Suprapubic skin (tissue), 4 donors: ENCODE measurements at regions not wholly inside any gene's neighbourhood (a gene's known extent, or its start where the extent isn't known, plus 50 kb on each side); places are given as distances from the start of the nearest gene placed in this dataset.

Source experiments
- DNase-seq, 2 donors: peaks; one replicate each; pipeline ENCODE4 v3.0.0-alpha.2; 2019; ENCODE audit warnings: low spot score in 2 of 2
- H3K27ac ChIP-seq: fragments of 200-600 bp; sonication (generic); one replicate; pipeline ENCODE4 v1.5.1; 2019
- H3K27me3 ChIP-seq: fragments of 200-600 bp; sonication (generic); one replicate; pipeline ENCODE4 v1.5.1; 2019
- H3K36me3 ChIP-seq: fragments of 200-600 bp; sonication (generic); one replicate; pipeline ENCODE4 v1.5.1; 2019
- H3K4me1 ChIP-seq: fragments of 200-600 bp; sonication (generic); one replicate; pipeline ENCODE4 v1.5.1; 2019
- H3K4me3 ChIP-seq: fragments of 200-600 bp; sonication (generic); one replicate; pipeline ENCODE4 v1.5.1; 2019; ENCODE audit warnings: mild to moderate bottlenecking
- H3K9me3 ChIP-seq: fragments of 200-600 bp; sonication (generic); one replicate; pipeline ENCODE4 v1.5.1; 2019
- CTCF ChIP-seq, 2 donors: fragments of 200-600 bp in 1 of 2; fragments of 450-650 bp in 1 of 2; sonication (generic) in 1 of 2; IDR thresholded peaks; one replicate each; pipeline ENCODE4 v1.5.1; 2016 to 2019; ENCODE audit warnings: antibody characterized with exemption in 2 of 2, mild to moderate bottlenecking in 1 of 2, moderate library complexity in 1 of 2
- EP300 ChIP-seq: sonication (generic); formaldehyde crosslinking; IDR thresholded peaks from one replicate; pipeline ENCODE4 v1.6.1; 2017; ENCODE audit warnings: antibody characterized with exemption
- POLR2A ChIP-seq, 2 donors: fragments of 450-650 bp; IDR thresholded peaks; one replicate each; pipeline ENCODE4 v1.6.1; 2017; ENCODE audit warnings: antibody characterized with exemption in 2 of 2, mild to moderate bottlenecking in 2 of 2, moderate library complexity in 2 of 2
- POLR2AphosphoS5 ChIP-seq, 3 donors: sonication (generic); formaldehyde crosslinking; IDR thresholded peaks; one replicate each; pipeline ENCODE4 v1.6.1; 2017; ENCODE audit warnings: antibody characterized with exemption in 3 of 3
- WGBS: methylation state at CpG from one replicate; pipeline ENCODE4 v1.1.5; 2018; 5-methylcytosine and 5-hydroxymethylcytosine counted together

DNA sequence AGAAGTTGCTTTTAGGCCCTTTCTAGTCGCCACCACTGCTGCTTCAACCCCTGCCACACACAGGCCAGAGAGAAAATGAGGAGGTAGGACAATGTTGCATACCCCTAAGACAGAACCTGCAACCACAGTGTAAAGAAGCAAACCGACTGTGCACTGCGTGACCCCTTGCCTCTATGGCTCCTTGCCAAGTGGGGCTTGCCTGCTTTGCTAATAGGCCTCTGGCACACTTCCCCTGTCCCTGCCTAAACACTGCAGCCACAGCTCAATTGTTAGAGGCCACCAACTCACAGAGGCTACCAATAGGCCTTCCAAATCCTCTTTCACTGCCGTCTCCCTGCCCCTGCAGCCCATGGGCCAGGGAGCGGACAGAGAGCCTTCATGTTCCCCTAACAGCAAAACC is 280.1 kb downstream of the CDH10 start:
- Histone ChIP-seq H3K4me1 (no peaks in the 10 kb centered on the region), H3K9me3 (no peaks in the 10 kb centered on the region), H3K4me3 (no peak overlapping the region), H3K36me3 (no peaks in the 10 kb centered on the region), H3K27me3 (no peaks in the 10 kb centered on the region), H3K27ac (no peak overlapping the region)
- no peak for TF ChIP-seq EP300
- TF ChIP-seq CTCF (IDR thresholded peaks at IDR 0.05): no peak
- TF ChIP-seq POLR2AphosphoS5 (IDR thresholded peaks at IDR 0.05): no peak
- TF ChIP-seq POLR2A (IDR thresholded peaks at IDR 0.05): no peak
- 100% methylated on average over 2 of the region's 5 CpGs for WGBS
- DNase-seq: no peak

DNA sequence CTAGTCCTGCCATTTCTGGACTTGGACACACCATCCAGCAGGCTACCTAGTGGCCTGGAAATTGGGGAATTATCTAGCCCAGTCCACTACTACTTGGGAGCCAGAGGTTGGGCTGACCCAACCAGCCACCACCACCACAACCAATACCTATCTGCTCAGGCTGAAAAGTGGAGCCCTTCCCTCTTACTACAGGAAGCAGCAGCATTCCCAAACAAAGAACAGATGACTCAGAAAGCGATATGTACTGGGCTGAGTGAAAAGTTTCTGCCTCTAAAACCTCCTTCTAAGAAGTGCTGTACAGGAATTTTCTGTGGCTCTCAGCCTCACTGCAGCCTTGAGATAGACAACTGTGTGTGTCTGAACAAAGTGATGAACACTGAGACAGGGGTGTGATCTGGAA is 279.4 kb downstream of the CDH10 start:
- H3K4me3 ChIP-seq: no peak overlapping the region
- no peak overlapping the region for H3K27ac ChIP-seq
- no peaks in the 10 kb centered on the region for H3K9me3 ChIP-seq
- H3K27me3 ChIP-seq: no peaks in the 10 kb centered on the region
- H3K4me1 ChIP-seq: no peaks in the 10 kb centered on the region
- no peaks in the 10 kb centered on the region for H3K36me3 ChIP-seq
- TF ChIP-seq CTCF (IDR thresholded peaks at IDR 0.05) (no peak), POLR2AphosphoS5 (IDR thresholded peaks at IDR 0.05) (no peak), EP300 (no peak), POLR2A (IDR thresholded peaks at IDR 0.05) (no peak)
- DNase-seq: no peak
- 60% methylated on average over 1 of the region's 1 CpG for WGBS

DNA sequence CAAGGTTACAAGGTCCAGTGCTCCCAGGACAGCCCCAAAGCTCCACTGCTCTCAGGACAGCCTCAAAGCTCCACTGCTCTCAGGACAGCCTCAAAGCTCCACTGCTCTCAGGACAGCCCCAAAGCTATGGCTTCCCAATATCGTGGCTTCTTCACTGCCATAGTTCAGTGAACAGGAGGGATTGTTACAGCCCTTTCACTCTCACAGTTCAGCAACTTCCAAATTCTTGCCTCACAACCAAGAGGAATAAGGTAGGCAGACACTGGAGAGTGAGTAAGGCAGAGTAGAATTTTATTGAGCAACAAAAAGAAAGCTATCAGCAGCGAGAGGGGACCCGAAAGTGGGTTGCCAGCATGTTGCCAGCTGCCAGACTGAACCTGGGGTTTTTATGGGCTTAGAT is 277.6 kb downstream of the CDH10 start:
- WGBS: 92% methylated on average over 3 of the region's 3 CpGs
- Histone ChIP-seq H3K4me3 (no peak overlapping the region), H3K27me3 (no peaks in the 10 kb centered on the region), H3K36me3 (no peaks in the 10 kb centered on the region), H3K9me3 (no peaks in the 10 kb centered on the region), H3K27ac (no peak overlapping the region), H3K4me1 (no peaks in the 10 kb centered on the region)
- TF ChIP-seq EP300 (no peak), CTCF (IDR thresholded peaks at IDR 0.05) (no peak), POLR2AphosphoS5 (IDR thresholded peaks at IDR 0.05) (no peak), POLR2A (IDR thresholded peaks at IDR 0.05) (no peak)
- DNase-seq: no peak

GRCh38 chr5:24368115-24368514 is 276.7 kb downstream of the CDH10 start:
- H3K4me1 ChIP-seq: no peaks in the 10 kb centered on the region
- no peaks in the 10 kb centered on the region for H3K36me3 ChIP-seq
- 63% methylated on average over 2 of the region's 2 CpGs for WGBS
- H3K27me3 ChIP-seq: no peaks in the 10 kb centered on the region
- DNase-seq: no peak
- TF ChIP-seq POLR2A (IDR thresholded peaks at IDR 0.05) (no peak), POLR2AphosphoS5 (IDR thresholded peaks at IDR 0.05) (no peak), CTCF (IDR thresholded peaks at IDR 0.05) (no peak), EP300 (no peak)
- H3K4me3 ChIP-seq: no peak overlapping the region
- H3K9me3 ChIP-seq: no peaks in the 10 kb centered on the region
- no peak overlapping the region for H3K27ac ChIP-seq

- H3K36me3 ChIP-seq: no peaks in the 10 kb centered on the region
- no peaks in the 10 kb centered on the region for H3K27me3 ChIP-seq
- WGBS: 44% methylated on average over 2 of the region's 2 CpGs
- DNase-seq: no peak
- no peak overlapping the region for H3K4me3 ChIP-seq
- no peaks in the 10 kb centered on the region for H3K4me1 ChIP-seq
- no peak overlapping the region for H3K27ac ChIP-seq
- no peaks in the 10 kb centered on the region for H3K9me3 ChIP-seq
- TF ChIP-seq CTCF (IDR thresholded peaks at IDR 0.05) (no peak), POLR2A (IDR thresholded peaks at IDR 0.05) (no peak), POLR2AphosphoS5 (IDR thresholded peaks at IDR 0.05) (no peak), EP300 (no peak)
Observed at GRCh38 chr5:24376210-24376609, 268.6 kb downstream of the CDH10 start.
